ENCODE measurements at regions not wholly inside any gene's neighbourhood (a gene's known extent, or its start where the extent isn't known, plus 50 kb on each side); places are given as distances from the start of the nearest gene placed in this dataset.

- no peak for TF ChIP-seq CSDC2 (CRISPR knock-in tag; IDR thresholded peaks at IDR 0.05)
- TF ChIP-seq ARNTL (CRISPR knock-in tag; IDR thresholded peaks at IDR 0.05; ENCODE audit: borderline replicate concordance, low read depth) = no peak
- TF ChIP-seq PPARA (CRISPR knock-in tag; IDR thresholded peaks at IDR 0.05; ENCODE audit: borderline replicate concordance) = no peak
- no peak for TF ChIP-seq SNAI2 (CRISPR knock-in tag; IDR thresholded peaks at IDR 0.05)
Observed at GRCh38 chr2:176709149-176709951, 440.1 kb downstream of the MTX2 start (continued).

- TF ChIP-seq CREB5 (CRISPR knock-in tag; IDR thresholded peaks at IDR 0.05; ENCODE audit: low read depth) (no peak), ZFP3 (CRISPR knock-in tag; IDR thresholded peaks at IDR 0.05) (no peak), TSHZ2 (CRISPR knock-in tag; IDR thresholded peaks at IDR 0.05) (no peak), PATZ1 (CRISPR knock-in tag; IDR thresholded peaks at IDR 0.05; ENCODE audit: borderline replicate concordance) (no peak), CSRNP3 (CRISPR knock-in tag; IDR thresholded peaks at IDR 0.05) (no peak), CSDC2 (CRISPR knock-in tag; IDR thresholded peaks at IDR 0.05) (no peak), ZNF70 (CRISPR knock-in tag; IDR thresholded peaks at IDR 0.05) (no peak), ZFP30 (CRISPR knock-in tag; IDR thresholded peaks at IDR 0.05) (no peak), RARB (CRISPR knock-in tag; IDR thresholded peaks at IDR 0.05) (no peak), PPARA (CRISPR knock-in tag; IDR thresholded peaks at IDR 0.05; ENCODE audit: borderline replicate concordance) (no peak), BACH2 (CRISPR knock-in tag; IDR thresholded peaks at IDR 0.05; ENCODE audit: borderline replicate concordance) (no peak), OSR1 (CRISPR knock-in tag; IDR thresholded peaks at IDR 0.05) (no peak), ESRRG (CRISPR knock-in tag; IDR thresholded peaks at IDR 0.05) (no peak), ZNF565 (CRISPR knock-in tag; conservative IDR thresholded peaks at IDR 0.05; ENCODE audit: low read depth) (no peak), ARNTL (CRISPR knock-in tag; IDR thresholded peaks at IDR 0.05; ENCODE audit: borderline replicate concordance, low read depth) (no peak), GLIS3 (CRISPR knock-in tag; IDR thresholded peaks at IDR 0.05) (no peak), ZC3H10 (CRISPR knock-in tag; IDR thresholded peaks at IDR 0.05) (no peak), POU6F1 (CRISPR knock-in tag; IDR thresholded peaks at IDR 0.05; ENCODE audit: borderline replicate concordance, low read depth) (no peak)
- no peak for ATAC-seq
Observed at GRCh38 chr2:176709991-176710390, 440.7 kb downstream of the MTX2 start.

GRCh38 chr2:176710657-176711186 lies 441.5 kb downstream of the MTX2 start:
- no peak for TF ChIP-seq CSDC2 (CRISPR knock-in tag; IDR thresholded peaks at IDR 0.05)
- TF ChIP-seq ZC3H10 (CRISPR knock-in tag; IDR thresholded peaks at IDR 0.05) = no peak
- TF ChIP-seq TSHZ2 (CRISPR knock-in tag; IDR thresholded peaks at IDR 0.05) = 0 out of 2 replicates have a peak, but pooled peaks have one; percentile 18
- TF ChIP-seq ISL1 (CRISPR knock-in tag; IDR thresholded peaks at IDR 0.05) = peak; percentile 74
- no peak for ATAC-seq
